Prostate gland (tissue), 2 donors: ENCODE measurements at regions not wholly inside any gene's neighbourhood (a gene's known extent, or its start where the extent isn't known, plus 50 kb on each side); places are given as distances from the start of the nearest gene placed in this dataset.

Experiments used
- DNase-seq: peaks from one replicate; pipeline ENCODE4 v3.0.0-alpha.2; 2019; ENCODE audit warnings: low spot score
- H3K27ac ChIP-seq, 2 donors: fragments of 200-600 bp; sonication (generic); 2 replicates each; pipeline ENCODE4 v1.5.1; 2017 to 2019
- H3K27me3 ChIP-seq: fragments of 200-600 bp; sonication (generic); replicated peaks from 2 replicates; pipeline ENCODE4 v1.5.1; 2019; ENCODE audit not compliant: insufficient read depth
- H3K36me3 ChIP-seq, 2 donors: fragments of 200-600 bp; sonication (generic); 1 replicate in 1 of 2; 2 replicates in 1 of 2; pipeline versions ENCODE4 v1.5.1 to v1.8.1; 2017 to 2019
- H3K4me1 ChIP-seq: fragments of 200-600 bp; sonication (generic); replicated peaks from 2 replicates; pipeline ENCODE4 v1.5.1; 2019
- H3K4me3 ChIP-seq, 2 donors: fragments of 200-600 bp; sonication (generic); 2 replicates each; pipeline ENCODE4 v1.5.1; 2017 to 2019
- H3K9me3 ChIP-seq: fragments of 200-600 bp; sonication (generic); 2 replicates; pipeline ENCODE4 v1.5.1; 2017
- POLR2A ChIP-seq: fragments of 450-650 bp; IDR thresholded peaks from one replicate; pipeline ENCODE4 v1.6.1; 2016; ENCODE audit warnings: antibody characterized with exemption, mild to moderate bottlenecking
- POLR2AphosphoS5 ChIP-seq: sonication (generic); formaldehyde crosslinking; IDR thresholded peaks from one replicate; pipeline ENCODE4 v1.6.1; 2017; ENCODE audit warnings: antibody characterized with exemption
- WGBS: methylation state at CpG from one replicate; pipeline ENCODE4 v1.1.5; 2018; 5-methylcytosine and 5-hydroxymethylcytosine counted together
- intact Hi-C: fragments of 100-400 bp; cut with DNase I; formaldehyde crosslinking; loops from one replicate; pipeline ENCODE4 v1.14.2; 2022
- TF ChIP-seq, protein P1 (sequence below), 4 experiments: fragments of 200-600 bp in 2 of 4; fragments of 450-650 bp in 2 of 4; sonication (generic) in 2 of 4; IDR thresholded peaks; 1 replicate in 3 of 4; 2 replicates in 1 of 4; pipeline ENCODE4 v1.5.1; 2016 to 2019; ENCODE audit warnings: antibody characterized with exemption in 4 of 4, mild to moderate bottlenecking in 2 of 4, moderate library complexity in 2 of 4

DNA sequence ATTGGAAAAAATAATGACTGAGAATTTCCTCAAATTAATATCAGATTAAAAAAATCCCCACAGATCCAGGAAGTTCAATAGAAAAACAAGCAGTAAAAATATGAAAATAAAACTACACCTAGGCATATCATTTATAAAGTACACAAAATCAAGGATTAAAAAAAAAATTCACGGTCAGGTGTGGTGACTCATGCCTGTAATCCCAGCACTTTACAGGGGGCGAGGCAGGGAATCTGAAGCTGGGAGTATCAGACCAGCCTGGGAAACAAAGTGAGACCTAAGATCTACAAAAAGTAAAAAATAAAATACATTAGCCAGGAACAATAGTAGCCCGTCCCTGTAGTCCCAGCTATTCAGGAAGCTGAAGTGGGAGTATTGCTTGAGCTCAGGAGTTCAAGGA is 778.3 kb upstream of the ALCAM start:
- Histone ChIP-seq H3K4me1 (no peaks in the 10 kb centered on the region), H3K36me3 (no peaks in the 10 kb centered on the region), H3K9me3 (no peaks in the 10 kb centered on the region), H3K27ac (no peak overlapping the region), H3K4me3 (no peak overlapping the region), H3K27me3 (no peaks in the 10 kb centered on the region)
- intact Hi-C loops = no loop called here
- TF ChIP-seq, protein P1, sequence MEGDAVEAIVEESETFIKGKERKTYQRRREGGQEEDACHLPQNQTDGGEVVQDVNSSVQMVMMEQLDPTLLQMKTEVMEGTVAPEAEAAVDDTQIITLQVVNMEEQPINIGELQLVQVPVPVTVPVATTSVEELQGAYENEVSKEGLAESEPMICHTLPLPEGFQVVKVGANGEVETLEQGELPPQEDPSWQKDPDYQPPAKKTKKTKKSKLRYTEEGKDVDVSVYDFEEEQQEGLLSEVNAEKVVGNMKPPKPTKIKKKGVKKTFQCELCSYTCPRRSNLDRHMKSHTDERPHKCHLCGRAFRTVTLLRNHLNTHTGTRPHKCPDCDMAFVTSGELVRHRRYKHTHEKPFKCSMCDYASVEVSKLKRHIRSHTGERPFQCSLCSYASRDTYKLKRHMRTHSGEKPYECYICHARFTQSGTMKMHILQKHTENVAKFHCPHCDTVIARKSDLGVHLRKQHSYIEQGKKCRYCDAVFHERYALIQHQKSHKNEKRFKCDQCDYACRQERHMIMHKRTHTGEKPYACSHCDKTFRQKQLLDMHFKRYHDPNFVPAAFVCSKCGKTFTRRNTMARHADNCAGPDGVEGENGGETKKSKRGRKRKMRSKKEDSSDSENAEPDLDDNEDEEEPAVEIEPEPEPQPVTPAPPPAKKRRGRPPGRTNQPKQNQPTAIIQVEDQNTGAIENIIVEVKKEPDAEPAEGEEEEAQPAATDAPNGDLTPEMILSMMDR (IDR thresholded peaks at IDR 0.05) = no peak
- TF ChIP-seq POLR2A = no peak
- no peak for TF ChIP-seq POLR2AphosphoS5
- 76% methylated on average over 3 of the region's 3 CpGs for WGBS
- DNase-seq = no peak

DNA sequence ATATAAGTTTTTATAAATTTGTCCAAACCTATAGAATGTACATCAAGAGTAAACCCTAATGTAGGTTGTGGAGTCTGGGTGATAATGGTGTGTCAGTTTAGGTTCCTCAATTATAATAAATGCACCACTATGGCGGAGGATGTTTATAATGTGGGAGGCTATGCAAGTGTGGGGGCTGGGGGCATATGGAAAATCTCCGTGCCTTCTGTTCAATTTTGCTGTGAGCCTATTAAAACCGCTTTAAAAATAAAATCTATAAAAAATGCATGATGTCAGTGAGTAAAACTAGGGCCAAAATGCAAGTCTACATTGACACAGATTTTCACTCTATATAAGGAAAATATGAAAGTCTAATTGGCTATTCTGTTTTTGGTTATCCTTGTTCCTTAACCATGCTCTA is 774.9 kb upstream of the ALCAM start:
- H3K27ac ChIP-seq = no peak overlapping the region
- H3K4me1 ChIP-seq = no peaks in the 10 kb centered on the region
- intact Hi-C loops = no loop called here
- no peak overlapping the region for H3K4me3 ChIP-seq
- H3K9me3 ChIP-seq = no peaks in the 10 kb centered on the region
- WGBS = 92% methylated on average over 3 of the region's 3 CpGs
- TF ChIP-seq POLR2A (no peak), POLR2AphosphoS5 (no peak)
- TF ChIP-seq, protein P1 (IDR thresholded peaks at IDR 0.05) = no peak
- H3K36me3 ChIP-seq = no peaks in the 10 kb centered on the region
- no peak for DNase-seq
- no peaks in the 10 kb centered on the region for H3K27me3 ChIP-seq

DNA sequence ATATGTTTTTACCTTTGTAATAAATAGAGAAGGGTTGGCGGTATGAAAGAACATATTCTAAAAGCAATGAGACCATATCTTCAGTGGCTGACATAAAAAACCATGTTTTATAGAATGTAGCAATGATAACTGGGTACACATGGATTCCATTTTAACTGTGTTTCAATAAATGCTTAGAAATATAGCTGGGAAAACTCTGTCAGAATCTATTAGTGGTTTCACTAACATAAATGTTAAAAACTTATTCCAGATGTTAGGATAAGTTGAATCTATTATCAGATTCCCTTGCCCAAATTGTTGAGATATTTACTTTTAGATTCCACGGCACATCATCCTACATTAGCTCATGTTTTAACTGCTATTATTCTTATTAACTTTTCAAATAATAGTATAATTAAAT is 772.2 kb upstream of the ALCAM start:
- no peaks in the 10 kb centered on the region for H3K27me3 ChIP-seq

GRCh38 chr3:104596054-104596453 is 770.7 kb upstream of the ALCAM start:
- Histone ChIP-seq H3K27ac (no peak overlapping the region), H3K4me1 (no peaks in the 10 kb centered on the region), H3K4me3 (no peak overlapping the region), H3K9me3 (no peaks in the 10 kb centered on the region), H3K36me3 (no peaks in the 10 kb centered on the region), H3K27me3 (no peaks in the 10 kb centered on the region)
- 85% methylated on average over 2 of the region's 2 CpGs for WGBS
- intact Hi-C loops = no loop called here
- DNase-seq = no peak
- TF ChIP-seq, protein P1 (IDR thresholded peaks at IDR 0.05) = no peak
- TF ChIP-seq POLR2AphosphoS5 (no peak), POLR2A (no peak)

More for the DNA sequence above, 772.2 kb upstream of the ALCAM start:
- intact Hi-C loops = no loop called here
- no peak for TF ChIP-seq POLR2A
- TF ChIP-seq POLR2AphosphoS5 = no peak
- TF ChIP-seq, protein P1 (IDR thresholded peaks at IDR 0.05) = no peak
- Histone ChIP-seq H3K36me3 (no peaks in the 10 kb centered on the region), H3K4me3 (no peak overlapping the region), H3K9me3 (no peaks in the 10 kb centered on the region), H3K27ac (no peak overlapping the region), H3K4me1 (no peaks in the 10 kb centered on the region)
- no peak for DNase-seq
- WGBS = 92% methylated on average over 2 of the region's 2 CpGs

GRCh38 chr3:104596551-104596950 is 770.2 kb upstream of the ALCAM start:
- no peak overlapping the region for H3K27ac ChIP-seq
- H3K4me1 ChIP-seq = no peaks in the 10 kb centered on the region
- 22% methylated on average over 2 of the region's 2 CpGs for WGBS
- intact Hi-C loops = no loop called here
- TF ChIP-seq POLR2A (no peak), POLR2AphosphoS5 (peak; percentile 37)
- TF ChIP-seq, protein P1 (IDR thresholded peaks at IDR 0.05) = peak; percentile 15 to 77 (median 52)
- no peaks in the 10 kb centered on the region for H3K27me3 ChIP-seq
- DNase-seq = peak; percentile 33
- no peak overlapping the region for H3K4me3 ChIP-seq
- H3K36me3 ChIP-seq = no peaks in the 10 kb centered on the region
- no peaks in the 10 kb centered on the region for H3K9me3 ChIP-seq
